ENCODE measurements at regions not wholly inside any gene's neighbourhood (a gene's known extent, or its start where the extent isn't known, plus 50 kb on each side); places are given as distances from the start of the nearest gene placed in this dataset.

DNA sequence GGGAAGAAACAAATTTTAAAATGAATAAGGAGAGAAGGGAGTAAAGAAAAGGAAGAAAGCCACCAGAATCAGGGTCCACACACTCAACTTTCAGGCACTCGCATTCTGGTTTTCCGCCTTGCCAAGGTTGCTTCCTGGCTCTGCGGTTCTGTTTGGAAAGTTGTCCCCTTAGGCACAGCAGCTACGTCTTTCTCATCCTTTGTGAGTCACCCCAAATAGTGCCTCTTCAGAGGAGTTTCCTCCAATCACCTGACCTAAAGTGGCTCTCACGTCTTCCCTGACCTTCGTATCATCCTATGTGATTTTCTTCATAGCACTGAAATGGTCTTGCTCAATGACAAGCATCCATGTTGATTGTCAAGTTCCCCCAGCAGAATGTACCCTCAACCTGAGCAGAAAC, 99.5 kb upstream of the TMCC3 start:
- in situ Hi-C loops (cut with HindIII; ENCODE audit: low pct_unique_long_range_greater_than_20kb, low sequenced_read_pairs): no loop called here
- CTCF ChIA-PET: no interaction called here
- no peak for ATAC-seq

DNA sequence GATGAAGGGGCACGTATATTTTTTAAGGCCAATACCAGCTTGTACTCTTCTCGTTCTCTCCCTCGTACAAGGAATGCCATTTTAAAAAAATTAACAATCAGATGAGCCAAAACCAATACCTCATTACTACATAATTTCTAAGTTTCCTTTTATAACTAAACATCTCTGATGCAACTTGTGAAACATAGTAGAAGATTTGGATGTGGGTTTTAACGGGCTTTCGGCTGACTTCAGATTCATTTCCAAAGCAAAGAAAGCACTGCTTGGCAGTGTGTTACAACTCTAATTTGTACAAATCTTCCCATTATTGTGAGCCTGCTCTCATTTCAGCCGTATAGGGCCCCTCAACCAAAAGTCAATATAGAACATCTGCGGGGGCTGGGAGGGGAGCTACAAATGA, 99.1 kb upstream of the TMCC3 start:
- in situ Hi-C loops (cut with HindIII; ENCODE audit: low pct_unique_long_range_greater_than_20kb, low sequenced_read_pairs): no loop called here
- Histone ChIP-seq H3K9me3 (ENCODE audit: control insufficient read depth, insufficient read depth, low read depth, low read length) (no peaks in the 10 kb centered on the region), H3K27ac (ENCODE audit: low read length) (no peak overlapping the region), H3K27me3 (ENCODE audit: control insufficient read depth, insufficient read depth, low read length) (peaks cover 19% of the 10 kb centered on the region), H3K4me1 (ENCODE audit: control insufficient read depth, insufficient read depth, low read length) (no peaks in the 10 kb centered on the region), H3K36me3 (ENCODE audit: control insufficient read depth, insufficient read depth, low read length) (no peaks in the 10 kb centered on the region), H3K4me3 (ENCODE audit: low read depth in 2 of 2, low read length in 2 of 2) (no peak overlapping the region)
- ChIA-PET POLR2A (no interaction called here), CTCF (no interaction called here)
- no TSS peak for BruUV-seq (replicated peaks)
- TF ChIP-seq POLR2AphosphoS5 (IDR thresholded peaks at IDR 0.05; ENCODE audit: low read depth, low read length) (no peak), SIN3A (IDR thresholded peaks at IDR 0.05; ENCODE audit: borderline replicate concordance, insufficient read depth, low read depth, low read length) (no peak), TCF7L2 (IDR thresholded peaks at IDR 0.05; ENCODE audit: low read depth, low read length) (no peak)
- TF ChIP-seq, protein P1, sequence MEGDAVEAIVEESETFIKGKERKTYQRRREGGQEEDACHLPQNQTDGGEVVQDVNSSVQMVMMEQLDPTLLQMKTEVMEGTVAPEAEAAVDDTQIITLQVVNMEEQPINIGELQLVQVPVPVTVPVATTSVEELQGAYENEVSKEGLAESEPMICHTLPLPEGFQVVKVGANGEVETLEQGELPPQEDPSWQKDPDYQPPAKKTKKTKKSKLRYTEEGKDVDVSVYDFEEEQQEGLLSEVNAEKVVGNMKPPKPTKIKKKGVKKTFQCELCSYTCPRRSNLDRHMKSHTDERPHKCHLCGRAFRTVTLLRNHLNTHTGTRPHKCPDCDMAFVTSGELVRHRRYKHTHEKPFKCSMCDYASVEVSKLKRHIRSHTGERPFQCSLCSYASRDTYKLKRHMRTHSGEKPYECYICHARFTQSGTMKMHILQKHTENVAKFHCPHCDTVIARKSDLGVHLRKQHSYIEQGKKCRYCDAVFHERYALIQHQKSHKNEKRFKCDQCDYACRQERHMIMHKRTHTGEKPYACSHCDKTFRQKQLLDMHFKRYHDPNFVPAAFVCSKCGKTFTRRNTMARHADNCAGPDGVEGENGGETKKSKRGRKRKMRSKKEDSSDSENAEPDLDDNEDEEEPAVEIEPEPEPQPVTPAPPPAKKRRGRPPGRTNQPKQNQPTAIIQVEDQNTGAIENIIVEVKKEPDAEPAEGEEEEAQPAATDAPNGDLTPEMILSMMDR (IDR thresholded peaks at IDR 0.05): no peak
- TF ChIP-seq, protein P2, sequence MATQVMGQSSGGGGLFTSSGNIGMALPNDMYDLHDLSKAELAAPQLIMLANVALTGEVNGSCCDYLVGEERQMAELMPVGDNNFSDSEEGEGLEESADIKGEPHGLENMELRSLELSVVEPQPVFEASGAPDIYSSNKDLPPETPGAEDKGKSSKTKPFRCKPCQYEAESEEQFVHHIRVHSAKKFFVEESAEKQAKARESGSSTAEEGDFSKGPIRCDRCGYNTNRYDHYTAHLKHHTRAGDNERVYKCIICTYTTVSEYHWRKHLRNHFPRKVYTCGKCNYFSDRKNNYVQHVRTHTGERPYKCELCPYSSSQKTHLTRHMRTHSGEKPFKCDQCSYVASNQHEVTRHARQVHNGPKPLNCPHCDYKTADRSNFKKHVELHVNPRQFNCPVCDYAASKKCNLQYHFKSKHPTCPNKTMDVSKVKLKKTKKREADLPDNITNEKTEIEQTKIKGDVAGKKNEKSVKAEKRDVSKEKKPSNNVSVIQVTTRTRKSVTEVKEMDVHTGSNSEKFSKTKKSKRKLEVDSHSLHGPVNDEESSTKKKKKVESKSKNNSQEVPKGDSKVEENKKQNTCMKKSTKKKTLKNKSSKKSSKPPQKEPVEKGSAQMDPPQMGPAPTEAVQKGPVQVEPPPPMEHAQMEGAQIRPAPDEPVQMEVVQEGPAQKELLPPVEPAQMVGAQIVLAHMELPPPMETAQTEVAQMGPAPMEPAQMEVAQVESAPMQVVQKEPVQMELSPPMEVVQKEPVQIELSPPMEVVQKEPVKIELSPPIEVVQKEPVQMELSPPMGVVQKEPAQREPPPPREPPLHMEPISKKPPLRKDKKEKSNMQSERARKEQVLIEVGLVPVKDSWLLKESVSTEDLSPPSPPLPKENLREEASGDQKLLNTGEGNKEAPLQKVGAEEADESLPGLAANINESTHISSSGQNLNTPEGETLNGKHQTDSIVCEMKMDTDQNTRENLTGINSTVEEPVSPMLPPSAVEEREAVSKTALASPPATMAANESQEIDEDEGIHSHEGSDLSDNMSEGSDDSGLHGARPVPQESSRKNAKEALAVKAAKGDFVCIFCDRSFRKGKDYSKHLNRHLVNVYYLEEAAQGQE (IDR thresholded peaks at IDR 0.05; ENCODE audit: insufficient read depth in 1 of 2, low read depth in 2 of 2, low read length in 1 of 2): no peak
- DNase-seq (ENCODE audit: low read depth, low spot score) (no peak), ATAC-seq (no peak)
- intact Hi-C loops (cut with micrococcal nuclease; ENCODE audit: unreplicated experiment): no loop called here

More for the DNA sequence above, 99.5 kb upstream of the TMCC3 start:
- intact Hi-C loops (cut with micrococcal nuclease; ENCODE audit: unreplicated experiment): no loop called here
- Histone ChIP-seq H3K27me3 (ENCODE audit: control insufficient read depth, insufficient read depth, low read length) (peaks cover 19% of the 10 kb centered on the region), H3K27ac (ENCODE audit: low read length) (no peak overlapping the region), H3K4me1 (ENCODE audit: control insufficient read depth, insufficient read depth, low read length) (no peaks in the 10 kb centered on the region), H3K4me3 (ENCODE audit: low read depth in 2 of 2, low read length in 2 of 2) (no peak overlapping the region), H3K9me3 (ENCODE audit: control insufficient read depth, insufficient read depth, low read depth, low read length) (no peaks in the 10 kb centered on the region), H3K36me3 (ENCODE audit: control insufficient read depth, insufficient read depth, low read length) (no peaks in the 10 kb centered on the region)
- TF ChIP-seq SIN3A (IDR thresholded peaks at IDR 0.05; ENCODE audit: borderline replicate concordance, insufficient read depth, low read depth, low read length): no peak
- TF ChIP-seq, protein P1 (IDR thresholded peaks at IDR 0.05): no peak
- no peak for TF ChIP-seq POLR2AphosphoS5 (IDR thresholded peaks at IDR 0.05; ENCODE audit: low read depth, low read length)
- TF ChIP-seq, protein P2 (IDR thresholded peaks at IDR 0.05; ENCODE audit: insufficient read depth in 1 of 2, low read depth in 2 of 2, low read length in 1 of 2): no peak
- no peak for TF ChIP-seq TCF7L2 (IDR thresholded peaks at IDR 0.05; ENCODE audit: low read depth, low read length)
- BruUV-seq (replicated peaks): no TSS peak
- no peak for DNase-seq (ENCODE audit: low read depth, low spot score)
- POLR2A ChIA-PET: no interaction called here

Data from Panc1 (cell line).